Mesothelial cell of epicardium (in vitro differentiated cells): ENCODE measurements at regions not wholly inside any gene's neighbourhood (a gene's known extent, or its start where the extent isn't known, plus 50 kb on each side); places are given as distances from the start of the nearest gene placed in this dataset.

Experiments
- DNase-seq, 2 experiments: peaks; one replicate each; pipeline ENCODE4 v3.0.0; 2021; ENCODE audit warnings: low spot score in 2 of 2; ENCODE audit not compliant: unreplicated experiment in 2 of 2
- H3K27ac Mint-ChIP-seq: 2 replicates; pipeline ENCODE4 v1.8.0; 2021; ENCODE audit warnings: mixed read lengths
- H3K27me3 Mint-ChIP-seq: 2 replicates; pipeline ENCODE4 v1.8.0; 2021; ENCODE audit warnings: low read depth, mixed read lengths
- H3K36me3 Mint-ChIP-seq: 2 replicates; pipeline ENCODE4 v1.8.0; 2021; ENCODE audit warnings: mixed read lengths
- H3K4me1 Mint-ChIP-seq: 2 replicates; pipeline ENCODE4 v1.8.0; 2021; ENCODE audit warnings: mixed read lengths
- H3K4me3 Mint-ChIP-seq: 2 replicates; pipeline ENCODE4 v1.8.0; 2021; ENCODE audit warnings: mild to moderate bottlenecking, moderate library complexity, mixed read lengths
- H3K9me3 Mint-ChIP-seq: 2 replicates; pipeline ENCODE4 v1.8.0; 2021; ENCODE audit warnings: mixed read lengths
- TF ChIP-seq, protein P1 (sequence below): fragments of 200-600 bp; sonication (generic); IDR thresholded peaks from one replicate; pipeline ENCODE4 v1.5.0; 2021; ENCODE audit warnings: antibody characterized with exemption; ENCODE audit not compliant: unreplicated experiment

DNA sequence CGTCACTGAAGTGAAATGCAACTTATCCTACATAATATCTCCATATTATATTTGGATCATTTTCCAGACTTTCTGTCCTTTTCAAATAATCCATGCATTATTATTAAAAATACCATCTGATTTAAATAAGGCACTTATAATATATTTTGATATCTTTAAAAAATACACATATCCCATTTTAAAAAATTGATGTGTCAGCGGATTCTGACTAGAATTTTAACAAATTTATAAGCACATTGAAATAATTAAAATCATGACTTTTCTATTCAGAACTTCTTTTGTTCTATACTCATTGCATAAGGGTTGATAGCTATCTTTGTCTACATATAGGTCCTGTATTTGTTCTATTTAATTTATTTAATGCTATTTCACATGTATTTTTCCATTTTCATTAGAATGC, 199.0 kb upstream of the DSEL start:
- H3K27ac Mint-ChIP-seq: no peak overlapping the region
- H3K4me3 Mint-ChIP-seq: no peak overlapping the region
- H3K27me3 Mint-ChIP-seq: no peaks in the 10 kb centered on the region
- TF ChIP-seq, protein P1, sequence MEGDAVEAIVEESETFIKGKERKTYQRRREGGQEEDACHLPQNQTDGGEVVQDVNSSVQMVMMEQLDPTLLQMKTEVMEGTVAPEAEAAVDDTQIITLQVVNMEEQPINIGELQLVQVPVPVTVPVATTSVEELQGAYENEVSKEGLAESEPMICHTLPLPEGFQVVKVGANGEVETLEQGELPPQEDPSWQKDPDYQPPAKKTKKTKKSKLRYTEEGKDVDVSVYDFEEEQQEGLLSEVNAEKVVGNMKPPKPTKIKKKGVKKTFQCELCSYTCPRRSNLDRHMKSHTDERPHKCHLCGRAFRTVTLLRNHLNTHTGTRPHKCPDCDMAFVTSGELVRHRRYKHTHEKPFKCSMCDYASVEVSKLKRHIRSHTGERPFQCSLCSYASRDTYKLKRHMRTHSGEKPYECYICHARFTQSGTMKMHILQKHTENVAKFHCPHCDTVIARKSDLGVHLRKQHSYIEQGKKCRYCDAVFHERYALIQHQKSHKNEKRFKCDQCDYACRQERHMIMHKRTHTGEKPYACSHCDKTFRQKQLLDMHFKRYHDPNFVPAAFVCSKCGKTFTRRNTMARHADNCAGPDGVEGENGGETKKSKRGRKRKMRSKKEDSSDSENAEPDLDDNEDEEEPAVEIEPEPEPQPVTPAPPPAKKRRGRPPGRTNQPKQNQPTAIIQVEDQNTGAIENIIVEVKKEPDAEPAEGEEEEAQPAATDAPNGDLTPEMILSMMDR: no peak
- no peaks in the 10 kb centered on the region for H3K36me3 Mint-ChIP-seq
- H3K9me3 Mint-ChIP-seq: no peaks in the 10 kb centered on the region
- DNase-seq: no peak
- H3K4me1 Mint-ChIP-seq: no peaks in the 10 kb centered on the region

GRCh38 chr18:67710639-67711038, 194.1 kb upstream of the DSEL start:
- DNase-seq: no peak
- Mint-ChIP-seq H3K4me1 (no peaks in the 10 kb centered on the region), H3K9me3 (no peaks in the 10 kb centered on the region), H3K27ac (no peak overlapping the region), H3K27me3 (no peaks in the 10 kb centered on the region), H3K4me3 (no peak overlapping the region), H3K36me3 (no peaks in the 10 kb centered on the region)
- TF ChIP-seq, protein P1: no peak

- DNase-seq: no peak
- H3K4me3 Mint-ChIP-seq: no peak overlapping the region
- no peaks in the 10 kb centered on the region for H3K4me1 Mint-ChIP-seq
- H3K27me3 Mint-ChIP-seq: no peaks in the 10 kb centered on the region
- peaks cover 5% of the 10 kb centered on the region for H3K9me3 Mint-ChIP-seq
- H3K27ac Mint-ChIP-seq: no peak overlapping the region
- H3K36me3 Mint-ChIP-seq: no peaks in the 10 kb centered on the region
- TF ChIP-seq, protein P1: no peak
Observed at GRCh38 chr18:67705748-67706147, 189.2 kb upstream of the DSEL start.

- H3K36me3 Mint-ChIP-seq: no peaks in the 10 kb centered on the region
- H3K27ac Mint-ChIP-seq: no peak overlapping the region
- DNase-seq: no peak
- no peaks in the 10 kb centered on the region for H3K4me1 Mint-ChIP-seq
- no peak overlapping the region for H3K4me3 Mint-ChIP-seq
- H3K9me3 Mint-ChIP-seq: peaks cover 6% of the 10 kb centered on the region
- TF ChIP-seq, protein P1: no peak
- H3K27me3 Mint-ChIP-seq: no peaks in the 10 kb centered on the region
Observed at GRCh38 chr18:67695684-67696083, 179.2 kb upstream of the DSEL start.

- no peak overlapping the region for H3K4me3 Mint-ChIP-seq
- no peak overlapping the region for H3K27ac Mint-ChIP-seq
- H3K9me3 Mint-ChIP-seq: peaks cover 4% of the 10 kb centered on the region
- H3K27me3 Mint-ChIP-seq: no peaks in the 10 kb centered on the region
- H3K4me1 Mint-ChIP-seq: no peaks in the 10 kb centered on the region
- DNase-seq: no peak
- H3K36me3 Mint-ChIP-seq: no peaks in the 10 kb centered on the region
- TF ChIP-seq, protein P1: no peak
Observed at GRCh38 chr18:67694787-67695186, 178.3 kb upstream of the DSEL start.

DNA sequence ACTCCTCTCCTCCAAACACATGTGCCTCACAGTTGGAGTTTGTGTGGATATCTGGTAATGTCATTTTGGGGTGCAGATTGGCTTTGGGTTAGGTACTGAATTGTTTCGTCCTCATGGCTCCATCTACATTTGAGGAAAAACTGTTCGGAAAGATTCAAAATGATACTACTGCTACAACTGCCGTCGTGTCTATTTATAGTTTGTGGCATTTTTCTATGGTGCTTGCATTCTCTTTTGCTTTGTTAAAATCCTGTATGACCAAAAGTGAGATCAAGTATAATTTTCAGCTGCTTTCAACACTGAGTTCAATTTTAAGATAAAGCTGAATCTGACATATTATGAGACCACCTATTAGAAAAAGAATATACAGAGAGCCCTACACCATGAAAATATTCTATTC, 176.3 kb upstream of the DSEL start:
- H3K4me3 Mint-ChIP-seq: no peak overlapping the region
- H3K27me3 Mint-ChIP-seq: no peaks in the 10 kb centered on the region
- no peaks in the 10 kb centered on the region for H3K36me3 Mint-ChIP-seq
- no peaks in the 10 kb centered on the region for H3K4me1 Mint-ChIP-seq
- DNase-seq: no peak
- TF ChIP-seq, protein P1: no peak
- H3K27ac Mint-ChIP-seq: no peak overlapping the region
- peaks cover 9% of the 10 kb centered on the region for H3K9me3 Mint-ChIP-seq
